GM19397 (cell line): ENCODE measurements at regions not wholly inside any gene's neighbourhood (a gene's known extent, or its start where the extent isn't known, plus 50 kb on each side); places are given as distances from the start of the nearest gene placed in this dataset.
"Not testable (repeated sequence)": the region's sequence is repeated elsewhere in the genome, so short reads cannot be mapped to it uniquely, and the experiment has no call there.

ENCODE experiments used
- ATAC-seq: cut with Tn5 transposase; IDR thresholded peaks from one replicate; pipeline ENCODE4 v1.9.1; 2021; ENCODE audit warnings: mild to moderate bottlenecking, moderate library complexity; ENCODE audit not compliant: unreplicated experiment

DNA sequence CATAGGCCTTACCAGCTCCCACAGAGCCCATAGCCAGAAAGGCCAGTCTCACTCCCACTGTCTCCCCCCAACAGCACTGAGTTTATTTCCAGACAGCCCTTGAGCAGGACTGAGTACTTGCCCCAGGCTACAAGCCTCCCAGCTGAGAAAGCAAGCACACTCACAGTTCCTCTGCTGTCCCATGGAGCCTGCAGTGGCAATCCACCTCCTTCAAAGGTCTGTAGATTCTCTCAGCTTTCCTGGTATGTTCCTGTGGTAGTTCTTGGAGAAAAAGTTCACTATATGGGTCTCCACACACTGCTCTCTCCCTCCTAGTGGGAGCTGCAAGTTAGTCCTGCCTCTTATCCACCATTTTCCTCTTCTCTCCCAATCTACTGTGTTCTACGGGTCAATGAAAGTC lies 728.7 kb downstream of the DIAPH3 start:
- ATAC-seq: no peak

DNA sequence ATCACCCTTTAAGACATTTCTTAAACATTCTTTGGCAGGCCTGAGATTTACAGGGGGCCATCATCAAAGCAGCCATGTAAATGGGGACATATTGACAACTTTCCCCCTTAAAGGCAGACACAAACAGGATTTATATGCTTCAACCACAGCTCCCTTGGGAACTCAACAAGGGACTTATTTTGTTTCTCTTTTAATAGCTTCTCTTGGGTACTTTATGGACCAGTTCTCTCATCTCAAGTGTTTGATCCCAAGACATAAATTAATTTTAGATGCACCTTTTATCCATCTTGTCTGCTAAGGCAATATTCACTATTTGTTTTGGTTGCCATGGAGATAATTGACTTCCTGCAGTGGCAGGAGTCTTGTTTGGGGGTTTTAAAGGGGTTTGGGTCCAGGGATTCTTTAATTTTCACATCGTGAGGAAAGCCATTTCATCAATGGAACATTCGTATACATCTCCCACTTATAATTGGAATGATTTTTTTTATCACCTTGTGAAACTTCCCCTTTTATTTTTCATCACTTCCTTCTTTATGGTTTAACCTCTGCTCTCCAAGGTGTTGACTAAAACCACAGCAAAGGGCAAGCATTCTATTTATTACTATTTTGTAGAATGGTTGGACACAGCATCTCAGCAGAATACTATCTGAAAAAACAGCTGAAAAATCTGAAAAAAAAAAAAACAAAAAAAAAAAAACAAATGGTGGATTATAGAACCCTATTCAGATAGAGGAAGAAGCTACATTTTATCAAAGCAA lies 726.0 kb downstream of the DIAPH3 start:
- ATAC-seq: no peak

DNA sequence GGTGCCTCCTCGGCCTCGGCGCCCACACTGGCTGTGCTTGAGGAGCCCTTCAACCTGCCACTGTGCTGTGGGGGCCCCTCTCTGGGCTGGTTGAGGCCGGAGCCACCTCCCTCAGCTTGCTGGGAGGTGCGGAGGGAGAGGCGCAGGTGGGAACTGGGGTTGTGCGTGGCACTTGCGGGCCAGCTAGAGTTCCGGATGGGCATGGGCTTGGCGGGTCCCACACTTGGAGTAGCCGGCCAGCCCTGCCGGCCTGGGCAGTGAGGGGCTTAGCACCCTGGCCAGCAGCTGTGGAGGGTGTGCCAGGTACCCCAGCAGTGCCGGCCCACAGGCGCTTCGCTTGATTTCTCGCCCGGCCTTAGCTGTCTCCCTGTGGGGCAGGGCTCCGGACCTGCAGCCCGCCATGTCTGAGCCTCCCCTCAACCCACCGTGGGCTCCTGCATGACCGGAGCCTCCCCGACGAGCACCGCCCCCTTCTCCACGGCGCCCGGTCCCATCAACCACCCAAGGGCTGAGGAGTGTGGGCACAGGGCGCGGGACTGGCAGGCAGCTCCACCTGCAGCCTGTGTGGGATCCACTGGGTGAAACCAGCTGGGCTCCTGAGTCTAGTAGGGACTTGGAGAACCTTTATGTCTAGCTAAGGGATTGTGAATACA lies 723.8 kb downstream of the DIAPH3 start:
- ATAC-seq: no peak

DNA sequence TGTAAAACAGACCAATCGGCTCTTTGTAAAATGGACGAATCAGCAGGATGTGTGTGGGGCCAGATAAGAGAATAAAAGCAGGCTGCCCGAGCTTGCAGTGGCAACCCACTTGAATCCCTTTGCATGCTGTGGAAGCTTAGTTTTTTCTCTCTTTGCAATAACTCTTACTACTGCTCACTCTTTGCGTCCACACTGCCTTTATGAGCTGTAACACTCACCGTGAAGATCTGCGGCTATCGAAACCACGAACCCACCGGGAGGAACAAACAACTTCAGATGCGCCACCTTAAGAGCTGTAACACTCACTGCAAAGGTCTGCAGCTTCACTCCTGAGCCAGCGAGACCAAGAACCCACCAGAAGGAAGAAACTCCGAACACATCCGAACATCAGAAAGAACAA lies 722.7 kb downstream of the DIAPH3 start:
- ATAC-seq: not testable (repeated sequence)

DNA sequence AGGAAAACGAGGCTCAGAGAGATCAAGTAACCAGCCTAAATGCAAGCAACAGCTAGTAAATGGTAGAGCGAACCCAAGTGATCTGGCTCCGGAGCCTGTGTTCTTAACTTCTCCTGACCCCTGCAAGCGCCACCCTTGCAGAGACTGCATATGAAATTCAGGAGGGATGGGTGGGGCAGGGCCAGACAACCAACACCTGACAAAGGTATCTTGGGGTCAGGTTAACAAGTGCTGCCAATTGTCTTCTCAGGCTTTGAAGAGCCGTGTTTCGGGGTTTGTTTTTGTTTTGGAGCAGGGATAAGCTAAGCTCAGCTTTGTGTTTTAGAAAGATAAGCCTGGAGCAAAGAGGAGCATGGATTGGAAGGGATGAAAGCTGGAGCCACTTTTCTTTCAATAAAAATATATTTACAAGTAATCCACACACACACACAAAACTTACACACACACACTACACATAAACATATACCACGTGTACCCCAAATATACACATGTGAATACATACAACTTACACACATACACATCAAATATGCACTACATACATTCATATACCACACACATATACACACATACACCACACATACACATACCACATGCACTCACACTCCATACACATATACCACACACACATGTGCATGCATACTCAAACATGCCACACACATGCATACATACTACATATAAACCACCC lies 722.0 kb downstream of the DIAPH3 start:
- no peak for ATAC-seq

DNA sequence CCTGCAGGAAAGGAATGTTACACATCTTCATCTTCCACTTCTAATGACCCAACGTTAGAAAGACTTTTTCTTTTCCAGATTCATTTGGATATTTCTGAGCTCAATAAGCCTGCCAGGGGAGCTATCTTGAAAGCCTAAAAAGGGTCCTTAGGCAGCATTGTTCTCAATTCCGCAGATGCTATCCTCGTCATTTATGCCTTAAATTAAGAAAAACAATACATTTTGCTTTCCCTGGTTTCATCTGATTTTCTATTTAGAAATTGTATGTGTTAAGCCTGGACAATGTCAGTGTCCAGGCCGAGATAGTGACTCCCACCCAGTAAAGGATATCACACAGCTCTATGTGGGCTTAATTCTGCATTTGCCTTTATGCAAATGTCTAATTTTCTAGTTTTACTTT lies 721.3 kb downstream of the DIAPH3 start:
- ATAC-seq: no peak

DNA sequence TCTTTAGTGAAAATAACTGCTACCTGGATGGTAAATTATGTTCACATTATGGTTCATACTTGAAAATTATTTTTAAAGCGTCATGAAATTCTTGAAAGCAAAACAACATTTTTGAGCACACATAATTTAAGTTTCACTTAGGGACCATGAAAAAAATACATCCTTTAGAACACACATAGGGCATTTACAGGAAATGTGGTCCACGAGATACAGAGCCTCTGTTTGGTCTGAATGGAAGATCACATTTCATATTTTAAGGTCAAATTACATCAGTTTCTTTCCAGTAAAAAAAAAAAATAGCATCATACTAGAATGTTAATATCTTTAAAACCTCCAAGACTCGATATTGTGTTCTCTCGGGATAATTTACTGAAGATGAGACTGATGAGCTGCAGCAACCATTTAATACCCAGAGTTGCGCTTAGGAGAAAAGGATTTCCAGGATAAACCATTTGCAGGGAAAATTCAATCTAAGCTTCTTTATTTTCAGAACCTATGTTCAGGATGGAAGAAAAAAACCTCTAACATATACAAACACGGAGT lies 720.7 kb downstream of the DIAPH3 start:
- no peak for ATAC-seq

DNA sequence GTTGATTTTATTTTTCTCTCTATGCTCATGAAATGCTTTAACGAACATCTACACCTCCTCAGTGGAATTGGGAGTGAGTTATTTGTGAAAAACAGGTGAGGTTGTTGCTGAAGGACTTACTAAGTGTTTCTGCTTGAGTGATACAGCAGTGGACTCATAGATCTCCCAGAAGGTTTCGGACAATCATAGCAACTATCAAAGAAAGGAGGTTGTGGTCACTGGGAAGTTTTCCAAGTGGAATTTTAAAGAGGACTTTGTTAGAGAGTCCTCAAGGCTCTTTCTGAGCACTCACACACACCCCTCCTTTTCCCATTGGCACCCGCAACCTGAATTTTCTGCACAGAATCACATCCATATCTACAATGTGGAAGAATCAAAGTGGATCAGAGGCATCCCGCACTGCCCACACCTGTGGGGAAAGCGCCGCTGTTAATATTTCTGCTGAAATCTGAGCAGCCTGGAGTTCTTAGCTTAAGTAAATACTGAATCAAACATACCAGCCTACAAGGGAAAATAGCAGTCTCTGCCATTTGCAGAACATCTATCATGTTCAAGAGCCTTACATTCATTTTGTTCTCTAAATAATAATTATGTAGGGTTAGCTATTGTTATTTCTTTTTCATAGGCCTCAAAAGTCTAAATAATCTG lies 719.4 kb downstream of the DIAPH3 start:
- no peak for ATAC-seq

DNA sequence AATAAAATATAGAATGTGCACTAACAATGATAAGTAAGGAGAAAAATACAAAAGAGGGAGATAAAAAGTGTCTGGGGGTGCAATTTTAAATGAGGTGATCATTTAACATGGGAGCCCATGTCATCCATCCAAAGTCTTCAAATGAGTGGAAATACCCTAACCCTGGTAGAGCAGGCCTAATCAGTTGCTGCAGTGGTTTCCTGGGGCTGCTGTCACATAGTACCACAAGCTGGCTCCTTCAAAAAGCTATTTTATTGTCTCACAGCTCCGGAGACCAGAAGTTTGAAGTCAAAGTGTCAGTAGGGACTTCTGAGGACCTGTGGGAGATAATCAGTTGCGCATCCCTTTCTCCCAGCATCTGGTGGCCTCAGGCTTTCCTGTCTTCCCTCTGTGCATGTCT lies 717.9 kb downstream of the DIAPH3 start:
- ATAC-seq: no peak

DNA sequence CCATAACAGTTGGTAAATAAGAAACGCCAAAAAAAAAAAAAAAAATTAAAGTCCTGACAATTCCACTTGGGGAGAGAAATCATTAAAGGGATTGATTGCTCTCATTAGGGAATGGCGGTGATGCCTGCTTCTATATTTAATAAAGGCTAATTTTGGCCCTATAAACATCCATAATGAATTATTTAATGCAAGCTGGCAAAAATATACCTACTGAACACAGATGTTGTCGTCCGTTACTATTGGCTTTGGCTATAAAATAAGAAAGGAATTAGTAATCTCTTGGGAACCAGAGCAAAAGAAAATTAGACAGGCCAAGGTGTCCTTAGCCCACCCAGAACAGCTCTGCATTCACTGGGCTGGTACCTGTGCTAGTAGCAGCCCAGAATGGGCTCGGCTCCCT lies 717.3 kb downstream of the DIAPH3 start:
- no peak for ATAC-seq

DNA sequence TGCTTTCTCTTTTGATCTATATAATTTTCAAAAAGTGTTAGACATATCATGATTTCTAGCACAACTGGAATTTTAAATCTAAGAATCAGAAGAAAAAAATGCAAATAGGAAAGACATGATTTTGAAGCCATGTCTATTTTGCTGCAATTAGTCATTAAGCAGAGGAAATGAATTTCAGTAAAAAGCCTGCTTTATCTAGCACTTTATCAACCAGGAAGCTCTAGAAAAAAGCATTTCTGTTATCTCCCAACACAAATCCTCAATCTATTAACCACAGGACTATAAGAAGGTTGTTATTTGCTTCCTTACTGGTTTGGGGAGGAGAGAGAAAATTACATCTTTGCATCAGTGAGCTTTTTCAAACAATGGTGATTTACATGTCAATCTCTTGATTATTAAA lies 716.7 kb downstream of the DIAPH3 start:
- no peak for ATAC-seq

DNA sequence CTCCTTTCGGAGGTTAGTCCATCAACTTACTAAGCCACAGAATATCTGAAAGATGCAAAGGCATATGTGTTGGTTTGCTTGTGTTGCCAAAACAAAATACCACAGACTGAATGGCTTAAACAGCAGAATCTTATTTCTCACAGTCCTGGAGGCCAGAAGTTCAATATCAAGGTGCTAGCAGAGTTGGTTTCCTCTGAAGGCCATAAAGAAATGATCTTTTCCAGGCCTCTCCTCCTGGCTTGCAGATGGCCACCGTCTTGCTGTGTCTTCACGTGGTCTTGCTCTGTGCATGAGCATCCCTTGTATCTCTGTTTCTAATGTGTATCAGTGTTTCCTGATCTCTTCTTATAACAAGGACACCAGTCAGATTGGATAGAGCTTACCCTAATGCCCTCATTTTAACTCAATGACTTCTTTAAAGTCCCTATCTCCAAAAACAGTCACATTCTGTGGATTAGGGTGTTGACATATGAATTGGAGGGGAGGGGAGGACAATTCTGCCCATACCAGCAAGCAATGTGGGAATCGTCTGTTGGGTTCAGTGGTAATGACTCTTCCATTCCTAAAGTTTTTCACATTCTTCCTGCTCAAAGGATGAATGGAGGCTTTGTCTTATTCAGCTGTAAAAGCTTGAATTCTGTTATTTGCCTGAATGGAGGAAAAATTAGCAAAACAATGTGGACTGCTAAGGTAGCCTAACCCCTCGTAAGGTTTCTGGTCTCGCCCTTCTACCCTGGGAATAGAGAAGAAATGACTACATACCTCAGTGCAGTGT lies 715.7 kb downstream of the DIAPH3 start:
- no peak for ATAC-seq

DNA sequence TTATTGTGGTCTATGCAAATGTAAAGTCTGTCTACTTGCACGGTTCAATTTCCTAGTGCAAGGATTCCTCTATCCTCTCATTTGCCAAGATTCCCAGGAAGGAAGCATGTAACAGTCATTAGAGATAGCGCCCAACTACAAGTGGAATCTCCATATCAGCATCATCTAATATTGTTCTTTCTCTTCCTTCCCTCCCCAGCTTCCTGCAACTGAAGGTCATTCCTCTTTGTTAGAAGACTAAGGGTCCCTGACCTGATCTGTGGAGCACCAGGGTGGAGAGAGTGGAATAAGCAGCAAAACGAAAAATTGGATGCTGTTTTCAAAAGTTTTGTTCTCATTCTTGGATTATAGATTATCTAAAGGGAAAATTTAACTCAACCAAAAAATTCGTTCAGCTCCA lies 714.0 kb downstream of the DIAPH3 start:
- ATAC-seq: no peak

DNA sequence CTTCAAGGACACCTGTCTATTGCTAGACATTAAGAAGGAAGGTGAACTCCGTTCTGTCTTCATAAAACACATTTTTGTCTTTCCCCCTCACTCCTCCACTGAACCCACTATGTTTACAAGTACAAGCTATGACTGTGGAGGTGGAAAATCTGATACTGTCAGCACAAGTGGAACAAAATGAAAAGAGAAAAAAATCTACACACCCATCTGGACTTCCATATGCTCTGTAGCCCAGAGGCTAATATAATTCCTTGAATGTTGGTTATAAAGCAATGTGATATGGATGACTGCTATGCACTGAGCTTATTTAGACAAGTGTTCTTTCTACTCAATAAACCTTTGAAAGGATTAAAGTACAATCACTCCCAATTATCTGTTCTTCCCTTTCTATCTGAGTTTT lies 713.5 kb downstream of the DIAPH3 start:
- ATAC-seq: no peak

DNA sequence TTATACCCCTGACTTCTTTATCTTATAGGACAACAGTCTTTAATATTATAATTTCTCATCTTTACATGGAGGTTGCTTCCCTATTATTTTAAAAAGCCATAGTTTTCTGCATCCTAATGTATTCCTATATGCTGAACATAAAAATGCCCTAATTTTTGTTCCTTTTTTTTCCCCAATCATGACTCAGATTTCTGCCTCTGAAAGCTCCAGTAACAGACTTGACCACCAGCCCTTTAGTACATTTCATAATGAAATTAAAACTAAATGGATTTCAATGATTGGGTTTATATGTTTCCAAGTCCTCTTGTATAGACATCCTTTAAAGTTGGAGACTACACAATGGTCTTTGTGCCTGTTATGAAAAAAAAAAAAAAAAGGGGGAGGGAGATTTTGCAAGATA lies 712.5 kb downstream of the DIAPH3 start:
- ATAC-seq: no peak

DNA sequence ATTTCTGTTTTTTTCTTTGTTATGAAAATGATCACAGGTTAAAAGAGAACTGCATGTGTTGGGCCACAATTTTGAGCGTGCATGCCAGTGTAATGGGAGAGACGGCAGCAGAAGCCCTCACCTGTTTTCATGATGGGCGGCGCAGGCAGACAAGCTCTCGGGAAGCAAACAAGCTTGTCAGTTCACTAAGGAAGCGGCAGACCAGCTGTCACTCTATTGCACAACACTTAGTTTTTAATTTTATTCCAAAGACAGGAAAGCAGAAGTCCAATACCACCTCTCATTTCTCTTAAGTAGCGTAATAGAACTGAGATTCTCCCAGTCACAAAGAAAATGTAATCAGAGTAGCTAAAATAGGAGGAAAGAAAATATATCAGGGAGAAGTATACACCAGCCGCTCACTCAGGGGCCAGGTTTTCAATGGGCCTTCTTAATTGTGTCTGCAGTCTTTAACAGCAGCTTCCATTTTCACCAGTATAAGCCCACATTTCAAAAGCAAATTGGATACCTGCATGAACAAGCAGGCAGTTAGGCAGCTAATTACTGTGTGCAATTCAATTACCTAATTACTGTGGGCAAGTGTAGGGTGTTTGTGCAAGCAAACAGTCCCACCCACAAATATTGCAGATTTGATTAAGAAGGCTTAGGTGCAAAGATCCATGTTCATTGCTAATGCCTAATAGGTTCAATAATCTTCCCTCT lies 711.4 kb downstream of the DIAPH3 start:
- ATAC-seq: no peak

DNA sequence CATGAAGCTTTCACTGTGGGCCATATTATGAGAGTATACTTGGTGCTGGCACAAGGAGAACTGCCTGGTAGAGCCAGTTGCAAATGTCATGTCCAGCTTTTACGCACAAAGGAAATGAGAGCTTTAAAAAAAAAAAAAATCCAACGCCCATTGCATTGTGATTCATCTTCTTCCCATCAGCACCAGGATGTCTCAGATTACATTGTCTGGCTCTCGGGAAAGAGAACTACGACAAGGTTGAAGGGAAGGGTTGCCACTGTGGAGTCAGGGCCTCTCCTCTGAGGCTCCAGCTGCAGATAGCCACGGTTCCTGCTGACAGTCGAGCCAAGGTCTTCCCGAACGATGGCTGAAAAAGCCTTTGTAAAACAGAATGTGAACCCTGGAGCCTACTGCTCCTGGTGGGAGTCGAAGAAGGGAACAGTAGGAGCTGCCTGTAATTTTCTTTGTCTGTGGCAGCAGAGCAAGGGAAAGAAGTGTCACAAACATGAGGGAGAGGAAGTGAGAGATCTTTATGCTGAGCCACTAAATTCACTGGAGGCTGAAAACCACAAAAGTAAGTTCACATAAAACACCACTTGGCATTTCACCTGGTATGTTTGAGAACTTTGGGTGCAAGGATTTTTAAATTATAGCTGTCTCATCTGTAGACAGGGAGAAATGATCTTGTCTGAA lies 704.7 kb downstream of the DIAPH3 start:
- ATAC-seq: no peak

DNA sequence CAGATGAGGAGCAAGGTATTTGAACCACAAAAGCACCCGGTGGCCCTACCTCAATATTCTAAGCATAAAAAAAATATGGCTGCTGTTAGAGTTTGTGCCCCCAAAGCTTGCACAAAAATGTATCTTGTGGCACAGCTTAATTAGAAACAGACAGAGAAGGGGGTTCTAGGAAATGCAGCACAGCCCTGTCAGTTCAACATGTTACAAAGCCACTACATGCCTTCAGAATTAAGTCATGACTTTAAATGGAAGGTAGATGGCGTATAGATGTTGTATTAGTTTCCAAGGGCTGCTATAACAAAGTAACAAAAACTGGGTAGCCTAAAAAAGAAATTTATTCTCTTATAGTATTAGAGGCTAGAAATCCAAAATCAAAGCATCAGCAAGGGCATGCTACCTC lies 703.8 kb downstream of the DIAPH3 start:
- no peak for ATAC-seq

DNA sequence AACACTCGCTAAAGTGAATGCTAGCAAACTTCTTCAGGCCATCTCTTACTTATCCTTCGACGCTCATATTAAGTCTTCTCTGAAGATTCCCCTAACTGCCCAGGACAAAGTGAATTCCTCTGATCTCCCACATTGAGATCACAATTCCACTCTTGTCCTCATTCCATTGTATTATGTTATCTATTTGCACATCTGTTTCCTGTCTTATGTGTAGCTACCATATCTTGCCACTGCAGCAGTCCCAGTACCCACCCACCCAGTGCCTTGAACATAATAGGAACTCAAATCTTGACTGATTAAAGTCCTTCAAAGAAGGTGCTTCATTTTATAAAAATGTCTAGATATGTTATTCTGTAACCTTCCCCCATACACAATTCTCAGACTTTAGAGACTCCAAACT lies 702.3 kb downstream of the DIAPH3 start:
- no peak for ATAC-seq

DNA sequence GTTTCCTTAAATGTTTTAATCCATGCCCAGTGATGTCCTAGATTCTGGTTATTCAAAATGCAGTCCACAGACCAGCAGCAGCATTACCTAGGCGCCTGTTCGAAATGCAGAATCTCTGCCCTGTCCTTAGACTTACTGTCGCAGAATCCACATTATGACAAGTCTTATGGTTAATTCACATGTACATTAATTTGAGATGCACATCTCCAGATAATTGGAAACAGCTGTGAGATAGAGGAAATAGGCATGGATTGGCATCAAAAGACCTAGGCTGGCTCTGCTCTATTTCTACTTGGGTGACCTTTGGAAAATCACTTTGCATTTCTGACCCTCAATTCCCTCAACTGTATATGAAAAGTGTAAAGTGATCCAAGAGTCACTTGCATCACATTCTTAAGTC lies 700.7 kb downstream of the DIAPH3 start:
- ATAC-seq: no peak
